ENCODE measurements at regions not wholly inside any gene's neighbourhood (a gene's known extent, or its start where the extent isn't known, plus 50 kb on each side); places are given as distances from the start of the nearest gene placed in this dataset.

DNA sequence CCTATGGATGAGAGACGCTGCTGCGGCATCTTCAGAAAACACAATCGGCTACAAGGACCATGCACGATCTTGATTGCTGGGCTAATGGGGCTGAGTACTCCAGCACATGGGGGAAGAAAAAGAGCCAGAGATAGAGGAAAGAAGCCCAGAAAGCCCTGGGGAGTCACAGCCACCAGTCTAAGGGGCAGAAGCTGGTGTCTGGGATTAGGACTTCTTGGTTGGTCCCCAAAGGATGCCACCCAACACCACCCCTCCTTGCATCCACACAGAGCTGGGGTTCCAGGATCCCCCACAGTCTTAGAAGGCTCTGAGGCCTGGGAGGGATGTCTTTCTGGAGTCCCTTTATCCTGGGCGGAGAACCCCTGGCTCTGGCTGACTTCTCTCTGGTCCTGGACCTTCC is 98.4 kb upstream of the TARDBP start:
- Histone ChIP-seq H3K27me3 (replicated peaks; ENCODE audit: control insufficient read depth, insufficient read depth, low read length) (no peaks in the 10 kb centered on the region; the same call in none of the 2 replicates), H3K36me3 (ENCODE audit: control insufficient read depth, insufficient read depth, low read length) (no peaks in the 10 kb centered on the region), H3K4me3 (replicated peaks; ENCODE audit: low read depth, low read length) (no peak overlapping the region)
- TF ChIP-seq, protein P1, sequence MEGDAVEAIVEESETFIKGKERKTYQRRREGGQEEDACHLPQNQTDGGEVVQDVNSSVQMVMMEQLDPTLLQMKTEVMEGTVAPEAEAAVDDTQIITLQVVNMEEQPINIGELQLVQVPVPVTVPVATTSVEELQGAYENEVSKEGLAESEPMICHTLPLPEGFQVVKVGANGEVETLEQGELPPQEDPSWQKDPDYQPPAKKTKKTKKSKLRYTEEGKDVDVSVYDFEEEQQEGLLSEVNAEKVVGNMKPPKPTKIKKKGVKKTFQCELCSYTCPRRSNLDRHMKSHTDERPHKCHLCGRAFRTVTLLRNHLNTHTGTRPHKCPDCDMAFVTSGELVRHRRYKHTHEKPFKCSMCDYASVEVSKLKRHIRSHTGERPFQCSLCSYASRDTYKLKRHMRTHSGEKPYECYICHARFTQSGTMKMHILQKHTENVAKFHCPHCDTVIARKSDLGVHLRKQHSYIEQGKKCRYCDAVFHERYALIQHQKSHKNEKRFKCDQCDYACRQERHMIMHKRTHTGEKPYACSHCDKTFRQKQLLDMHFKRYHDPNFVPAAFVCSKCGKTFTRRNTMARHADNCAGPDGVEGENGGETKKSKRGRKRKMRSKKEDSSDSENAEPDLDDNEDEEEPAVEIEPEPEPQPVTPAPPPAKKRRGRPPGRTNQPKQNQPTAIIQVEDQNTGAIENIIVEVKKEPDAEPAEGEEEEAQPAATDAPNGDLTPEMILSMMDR (IDR thresholded peaks at IDR 0.05; ENCODE audit: insufficient read depth, low read length, poor library complexity, severe bottlenecking) = no peak
- DNase-seq (ENCODE audit: extremely low read depth, insufficient read length) = no peak

DNA sequence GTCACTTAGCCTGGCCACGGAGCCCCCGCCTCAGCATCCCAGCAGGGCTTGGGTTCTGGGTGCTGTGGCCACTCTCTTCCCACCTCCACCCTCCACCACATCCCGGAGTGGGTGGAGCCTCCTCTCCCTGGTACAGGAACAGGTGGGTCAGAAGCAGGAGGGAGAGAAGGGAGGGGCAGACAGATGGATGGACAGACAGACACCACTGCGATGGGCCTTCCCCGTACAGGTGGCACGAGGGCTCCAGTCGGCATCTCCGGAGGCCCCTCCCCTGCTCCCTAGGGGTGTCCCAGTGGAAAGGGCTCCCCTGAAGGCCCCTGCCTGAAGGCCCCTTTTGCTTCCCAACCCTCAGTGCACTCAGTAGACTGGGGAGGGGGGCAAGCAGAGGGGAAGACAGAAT is 96.9 kb upstream of the TARDBP start:
- Histone ChIP-seq H3K36me3 (ENCODE audit: control insufficient read depth, insufficient read depth, low read length) (no peaks in the 10 kb centered on the region), H3K27me3 (replicated peaks; ENCODE audit: control insufficient read depth, insufficient read depth, low read length) (no peaks in the 10 kb centered on the region; the same call in none of the 2 replicates), H3K4me3 (replicated peaks; ENCODE audit: low read depth, low read length) (no peak overlapping the region)
- no peak for DNase-seq (ENCODE audit: extremely low read depth, insufficient read length)
- TF ChIP-seq, protein P1 (IDR thresholded peaks at IDR 0.05; ENCODE audit: insufficient read depth, low read length, poor library complexity, severe bottlenecking) = no peak

DNA sequence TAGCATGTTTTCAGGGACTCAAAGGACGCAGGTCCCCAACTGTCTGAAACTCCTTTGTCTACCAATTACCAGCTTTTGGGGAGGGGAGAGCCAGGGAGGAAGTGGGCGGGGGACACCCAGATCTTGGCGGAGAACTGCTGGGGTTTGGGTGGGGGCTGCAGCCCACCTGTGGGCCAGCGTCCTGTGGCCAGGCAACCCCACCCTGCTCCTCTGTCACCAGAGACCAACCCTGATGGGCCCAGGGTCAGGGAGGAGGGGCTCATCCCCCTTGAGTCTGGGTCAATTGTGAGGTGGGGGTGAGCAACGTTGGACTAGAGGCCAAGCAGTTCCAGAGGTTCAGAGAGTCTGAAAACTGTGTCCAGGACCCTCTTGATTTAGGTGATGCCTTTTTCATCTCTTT is 96.1 kb upstream of the TARDBP start:
- no peak overlapping the region for H3K4me3 ChIP-seq (replicated peaks; ENCODE audit: low read depth, low read length)
- TF ChIP-seq, protein P1 (IDR thresholded peaks at IDR 0.05; ENCODE audit: insufficient read depth, low read length, poor library complexity, severe bottlenecking) = no peak
- H3K27me3 ChIP-seq (replicated peaks; ENCODE audit: control insufficient read depth, insufficient read depth, low read length) = no peaks in the 10 kb centered on the region; the same call in 1 of the 2 replicates
- H3K36me3 ChIP-seq (ENCODE audit: control insufficient read depth, insufficient read depth, low read length) = no peaks in the 10 kb centered on the region
- DNase-seq (ENCODE audit: extremely low read depth, insufficient read length) = no peak

DNA sequence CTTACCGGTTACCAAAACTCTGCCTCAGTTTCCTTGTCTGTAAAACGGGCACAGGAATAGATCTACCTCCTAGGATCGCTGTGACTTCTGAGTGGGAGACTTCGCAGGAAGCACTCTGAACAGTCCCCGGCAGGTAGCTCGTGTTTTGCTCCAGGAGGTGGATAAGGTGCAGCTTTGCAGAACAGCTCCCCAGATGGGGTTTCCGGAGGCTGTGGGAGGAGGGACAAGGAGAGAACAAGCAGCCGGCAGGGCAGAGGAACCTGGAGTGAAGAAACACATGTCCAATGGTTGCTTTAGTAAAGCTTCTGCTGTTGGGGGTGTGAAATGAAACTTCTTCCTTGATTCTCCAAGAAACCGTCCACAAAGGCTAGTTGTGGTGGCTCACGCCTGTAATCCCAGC is 95.5 kb upstream of the TARDBP start:
- no peaks in the 10 kb centered on the region for H3K36me3 ChIP-seq (ENCODE audit: control insufficient read depth, insufficient read depth, low read length)
- TF ChIP-seq, protein P1 (IDR thresholded peaks at IDR 0.05; ENCODE audit: insufficient read depth, low read length, poor library complexity, severe bottlenecking) = no peak
- no peaks in the 10 kb centered on the region; the same call in 1 of the 2 replicates for H3K27me3 ChIP-seq (replicated peaks; ENCODE audit: control insufficient read depth, insufficient read depth, low read length)
- no peak overlapping the region for H3K4me3 ChIP-seq (replicated peaks; ENCODE audit: low read depth, low read length)
- DNase-seq (ENCODE audit: extremely low read depth, insufficient read length) = no peak

DNA sequence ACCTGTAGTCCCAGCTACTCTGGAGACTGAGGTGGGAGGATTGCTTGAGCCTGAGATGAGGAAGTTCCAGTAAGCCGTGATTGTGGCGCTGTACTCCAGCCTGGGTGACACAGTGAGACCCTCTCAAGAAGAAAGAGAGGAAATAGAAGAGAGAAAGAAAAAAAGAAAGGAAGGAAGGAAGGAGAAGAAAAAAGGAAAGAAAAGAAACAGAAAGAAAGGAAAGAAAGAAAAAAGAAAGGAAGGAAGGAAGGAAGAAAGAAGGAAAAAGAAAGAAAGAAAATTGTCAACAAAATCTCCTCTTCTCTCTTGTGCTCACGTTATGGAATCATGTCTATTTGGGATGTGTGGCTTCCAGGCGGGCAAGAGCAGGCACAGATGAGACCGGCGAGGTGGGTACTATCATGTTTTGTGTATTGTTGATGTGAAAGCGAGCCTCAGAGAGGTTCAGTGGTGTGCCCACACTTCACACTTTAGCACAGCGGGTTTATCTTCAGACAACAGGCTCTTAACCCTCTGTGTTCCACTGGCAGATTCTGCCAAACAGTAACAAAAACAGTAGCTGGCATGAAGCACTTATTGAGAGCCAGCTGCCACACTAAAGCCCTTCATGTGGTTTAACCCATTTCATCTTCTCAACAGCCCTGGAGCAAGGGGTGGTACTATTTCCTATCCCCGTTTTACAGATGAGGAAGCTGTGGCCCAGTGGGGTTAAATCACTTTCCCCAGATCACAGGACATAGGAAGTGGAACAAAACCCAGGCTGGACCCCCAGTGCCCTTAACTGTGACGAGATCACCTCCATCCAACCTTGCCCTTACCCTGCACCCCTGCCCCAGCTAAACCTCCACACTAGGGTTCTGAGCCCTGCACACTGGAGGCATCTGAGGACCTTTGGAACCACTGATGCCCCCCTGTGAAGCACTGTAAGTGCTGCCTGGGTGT is 94.7 kb upstream of the TARDBP start:
- Histone ChIP-seq H3K27me3 (replicated peaks; ENCODE audit: control insufficient read depth, insufficient read depth, low read length) (no peaks in the 10 kb centered on the region; the same call in 1 of the 2 replicates), H3K4me3 (replicated peaks; ENCODE audit: low read depth, low read length) (no peak overlapping the region), H3K36me3 (ENCODE audit: control insufficient read depth, insufficient read depth, low read length) (no peaks in the 10 kb centered on the region)
- TF ChIP-seq, protein P1 (IDR thresholded peaks at IDR 0.05; ENCODE audit: insufficient read depth, low read length, poor library complexity, severe bottlenecking) = no peak
- no peak for DNase-seq (ENCODE audit: extremely low read depth, insufficient read length)
